HCT116 (cell line): ENCODE measurements at regions not wholly inside any gene's neighbourhood (a gene's known extent, or its start where the extent isn't known, plus 50 kb on each side); places are given as distances from the start of the nearest gene placed in this dataset.

Source experiments
- EZH2 ChIP-seq: fragments of 200-600 bp; sonication (generic); IDR thresholded peaks from 2 replicates; pipeline ENCODE4 v1.6.1; 2017; ENCODE audit warnings: antibody characterized with exemption, mixed run types
- TF ChIP-seq, protein P1 (sequence below), 3 experiments: fragments of 200-600 bp in 1 of 3; sonication (generic) in 1 of 3; IDR thresholded peaks in 2 of 3; conservative IDR thresholded peaks in 1 of 3; 2 replicates each; pipeline ENCODE4 v1.5.1; 2012 to 2017; ENCODE audit warnings: low read depth in 2 of 3, low read length in 2 of 3, antibody characterized with exemption in 1 of 3, borderline replicate concordance in 1 of 3, control low read depth in 1 of 3, mild to moderate bottlenecking in 1 of 3, mixed read lengths in 1 of 3, mixed run types in 1 of 3, moderate library complexity in 1 of 3; ENCODE audit not compliant: insufficient read depth in 1 of 3

DNA sequence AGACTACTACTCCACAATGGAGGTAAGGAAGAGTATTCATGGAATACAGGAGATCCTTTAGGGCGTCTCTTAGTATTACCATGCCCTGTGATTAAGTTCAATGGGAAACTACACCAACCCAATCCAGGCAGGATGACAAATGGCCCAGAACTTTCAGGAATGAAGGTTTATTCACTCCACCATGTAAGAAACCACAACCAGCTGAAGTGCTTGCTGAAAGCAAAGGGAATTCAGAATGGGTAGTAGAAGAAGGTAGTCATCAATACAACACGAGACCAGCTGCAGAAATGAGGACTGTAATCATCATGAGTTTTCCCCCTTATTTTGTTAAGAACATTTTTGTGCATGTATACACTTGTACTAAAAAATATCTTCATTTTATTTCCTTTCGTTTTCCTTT lies 76.6 kb downstream of the GPR37 start:
- TF ChIP-seq, protein P1, sequence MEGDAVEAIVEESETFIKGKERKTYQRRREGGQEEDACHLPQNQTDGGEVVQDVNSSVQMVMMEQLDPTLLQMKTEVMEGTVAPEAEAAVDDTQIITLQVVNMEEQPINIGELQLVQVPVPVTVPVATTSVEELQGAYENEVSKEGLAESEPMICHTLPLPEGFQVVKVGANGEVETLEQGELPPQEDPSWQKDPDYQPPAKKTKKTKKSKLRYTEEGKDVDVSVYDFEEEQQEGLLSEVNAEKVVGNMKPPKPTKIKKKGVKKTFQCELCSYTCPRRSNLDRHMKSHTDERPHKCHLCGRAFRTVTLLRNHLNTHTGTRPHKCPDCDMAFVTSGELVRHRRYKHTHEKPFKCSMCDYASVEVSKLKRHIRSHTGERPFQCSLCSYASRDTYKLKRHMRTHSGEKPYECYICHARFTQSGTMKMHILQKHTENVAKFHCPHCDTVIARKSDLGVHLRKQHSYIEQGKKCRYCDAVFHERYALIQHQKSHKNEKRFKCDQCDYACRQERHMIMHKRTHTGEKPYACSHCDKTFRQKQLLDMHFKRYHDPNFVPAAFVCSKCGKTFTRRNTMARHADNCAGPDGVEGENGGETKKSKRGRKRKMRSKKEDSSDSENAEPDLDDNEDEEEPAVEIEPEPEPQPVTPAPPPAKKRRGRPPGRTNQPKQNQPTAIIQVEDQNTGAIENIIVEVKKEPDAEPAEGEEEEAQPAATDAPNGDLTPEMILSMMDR (IDR thresholded peaks at IDR 0.05 in 2 of 3, conservative IDR thresholded peaks at IDR 0.05 in 1 of 3; ENCODE audit: borderline replicate concordance in 1 of 3, insufficient read depth in 1 of 3, low read depth in 2 of 3, low read length in 2 of 3) = no peak
- TF ChIP-seq EZH2 = no peak
